Gastrocnemius medialis (tissue), 4 donors: ENCODE measurements at regions not wholly inside any gene's neighbourhood (a gene's known extent, or its start where the extent isn't known, plus 50 kb on each side); places are given as distances from the start of the nearest gene placed in this dataset.

Source experiments
- ATAC-seq, 2 donors: fragments of 150-250 bp; one replicate each; pipeline ENCODE4 v1.9.1; 2016
- DNase-seq, 2 donors: peaks; one replicate each; pipeline ENCODE4 v3.0.0-alpha.2; 2019
- H3K27ac ChIP-seq, 4 donors: fragments of 200-600 bp; sonication (generic); 1 replicate in 1 of 4; 2 replicates in 3 of 4; pipeline ENCODE4 v1.5.1; 2016 to 2018; ENCODE audit warnings: mild to moderate bottlenecking in 2 of 4, moderate library complexity in 1 of 4
- H3K27me3 ChIP-seq, 3 donors: fragments of 200-600 bp; sonication (generic) in 2 of 3; 1 replicate in 1 of 3; 2 replicates in 2 of 3; pipeline versions ENCODE4 v1.5.1 to v1.6.0; 2016 to 2019; ENCODE audit warnings: mild to moderate bottlenecking in 1 of 3, moderate library complexity in 1 of 3
- H3K36me3 ChIP-seq, 2 donors: fragments of 200-600 bp; sonication (generic) in 1 of 2; one replicate each; pipeline ENCODE4 v1.5.1; 2017 to 2018
- H3K4me1 ChIP-seq, 2 donors: fragments of 200-600 bp; sonication (generic) in 1 of 2; one replicate each; pipeline ENCODE4 v1.5.1; 2016 to 2017; ENCODE audit warnings: mild to moderate bottlenecking in 2 of 2
- H3K4me3 ChIP-seq, 4 donors: fragments of 200-600 bp; sonication (generic) in 3 of 4; 1 replicate in 1 of 4; 2 replicates in 3 of 4; pipeline ENCODE4 v1.5.1; 2016 to 2019; ENCODE audit warnings: mild to moderate bottlenecking in 2 of 4
- H3K9me3 ChIP-seq, 3 donors: fragments of 200-600 bp; sonication (generic) in 2 of 3; 1 replicate in 1 of 3; 2 replicates in 2 of 3; pipeline ENCODE4 v1.5.1; 2016 to 2019
- CTCF ChIP-seq, 5 experiments: fragments of 450-650 bp in 3 of 5; fragments of 200-600 bp in 2 of 5; sonication (generic) in 2 of 5; IDR thresholded peaks in 4 of 5; conservative IDR thresholded peaks in 1 of 5; 1 replicate in 4 of 5; 2 replicates in 1 of 5; pipeline ENCODE4 v1.5.1; 2016 to 2019; ENCODE audit warnings: antibody characterized with exemption in 5 of 5, mild to moderate bottlenecking in 3 of 5, moderate library complexity in 3 of 5
- POLR2A ChIP-seq, 2 donors: fragments of 450-650 bp; IDR thresholded peaks; one replicate each; pipeline ENCODE4 v1.6.1; 2017; ENCODE audit warnings: antibody characterized with exemption in 2 of 2, mild to moderate bottlenecking in 2 of 2, moderate library complexity in 2 of 2
- in situ Hi-C, 4 donors: fragments of 200-750 bp; cut with MboI; loops; one replicate each; pipeline versions ENCODE4 v1.15.0 to v1.8.0; 2017; ENCODE audit warnings: low sequenced_read_pairs in 4 of 4
- intact Hi-C: fragments of 100-400 bp; cut with DNase I; formaldehyde crosslinking; loops from one replicate; pipeline ENCODE4 v1.15.1; 2023; ENCODE audit warnings: low total_unique reads

- Histone ChIP-seq H3K36me3 (no peaks in the 10 kb centered on the region), H3K9me3 (no peaks in the 10 kb centered on the region), H3K4me1 (no peaks in the 10 kb centered on the region), H3K27me3 (no peaks in the 10 kb centered on the region), H3K4me3 (no peak overlapping the region), H3K27ac (no peak overlapping the region)
- intact Hi-C loops: no loop called here
- in situ Hi-C loops: no loop called here
- DNase-seq (no peak), ATAC-seq (no peak)
- TF ChIP-seq CTCF (IDR thresholded peaks at IDR 0.05 in 4 of 5, conservative IDR thresholded peaks at IDR 0.05 in 1 of 5) (no peak), POLR2A (IDR thresholded peaks at IDR 0.05) (no peak)
These were observed 163.0 kb upstream of the HNMT start for GRCh38 chr2:137801228-137801627.

- ATAC-seq: peak in 1 of 2 donors; percentile 45
- no peaks in the 10 kb centered on the region for H3K36me3 ChIP-seq
- no peaks in the 10 kb centered on the region for H3K4me1 ChIP-seq
- in situ Hi-C loops: no loop called here
- intact Hi-C loops: no loop called here
- TF ChIP-seq POLR2A (IDR thresholded peaks at IDR 0.05) (no peak), CTCF (IDR thresholded peaks at IDR 0.05 in 4 of 5, conservative IDR thresholded peaks at IDR 0.05 in 1 of 5) (no peak)
- H3K4me3 ChIP-seq: no peak overlapping the region
- H3K27ac ChIP-seq: no peak overlapping the region
- peak in 1 of 2 donors; percentile 28 for DNase-seq
- no peaks in the 10 kb centered on the region for H3K27me3 ChIP-seq
- H3K9me3 ChIP-seq: no peaks in the 10 kb centered on the region
These were observed 162.2 kb upstream of the HNMT start for GRCh38 chr2:137802038-137802437.

- no peaks in the 10 kb centered on the region for H3K36me3 ChIP-seq
- H3K4me1 ChIP-seq: no peaks in the 10 kb centered on the region
- intact Hi-C loops (no loop called here), in situ Hi-C loops (no loop called here)
- H3K4me3 ChIP-seq: no peak overlapping the region
- H3K27ac ChIP-seq: no peak overlapping the region
- ATAC-seq (no peak), DNase-seq (no peak)
- no peaks in the 10 kb centered on the region for H3K27me3 ChIP-seq
- no peaks in the 10 kb centered on the region for H3K9me3 ChIP-seq
- no peak for TF ChIP-seq POLR2A (IDR thresholded peaks at IDR 0.05)
- no peak for TF ChIP-seq CTCF (IDR thresholded peaks at IDR 0.05 in 4 of 5, conservative IDR thresholded peaks at IDR 0.05 in 1 of 5)
These were observed 158.0 kb upstream of the HNMT start for GRCh38 chr2:137806068-137806805.

- in situ Hi-C loops (no loop called here), intact Hi-C loops (no loop called here)
- no peaks in the 10 kb centered on the region for H3K4me1 ChIP-seq
- ATAC-seq: no peak
- DNase-seq: no peak
- no peaks in the 10 kb centered on the region for H3K36me3 ChIP-seq
- TF ChIP-seq CTCF (IDR thresholded peaks at IDR 0.05 in 4 of 5, conservative IDR thresholded peaks at IDR 0.05 in 1 of 5): no peak
- no peak for TF ChIP-seq POLR2A (IDR thresholded peaks at IDR 0.05)
- no peaks in the 10 kb centered on the region for H3K27me3 ChIP-seq
- no peak overlapping the region for H3K4me3 ChIP-seq
- H3K9me3 ChIP-seq: no peaks in the 10 kb centered on the region
- H3K27ac ChIP-seq: no peak overlapping the region
These were observed 155.0 kb upstream of the HNMT start for GRCh38 chr2:137809252-137809651.

- ATAC-seq: no peak
- no peak for DNase-seq
- no peak for TF ChIP-seq CTCF (IDR thresholded peaks at IDR 0.05 in 4 of 5, conservative IDR thresholded peaks at IDR 0.05 in 1 of 5)
- TF ChIP-seq POLR2A (IDR thresholded peaks at IDR 0.05): no peak
- no peak overlapping the region for H3K4me3 ChIP-seq
- H3K9me3 ChIP-seq: no peaks in the 10 kb centered on the region
- intact Hi-C loops: no loop called here
- H3K4me1 ChIP-seq: no peaks in the 10 kb centered on the region
- no peaks in the 10 kb centered on the region for H3K36me3 ChIP-seq
- in situ Hi-C loops: no loop called here
- no peak overlapping the region for H3K27ac ChIP-seq
- no peaks in the 10 kb centered on the region for H3K27me3 ChIP-seq
These were observed 154.4 kb upstream of the HNMT start for GRCh38 chr2:137809837-137810236.
